Testis (tissue), 2 donors: ENCODE measurements at regions not wholly inside any gene's neighbourhood (a gene's known extent, or its start where the extent isn't known, plus 50 kb on each side); places are given as distances from the start of the nearest gene placed in this dataset.

Experiments
- CTCF ChIP-seq, 3 experiments: fragments of 450-650 bp in 2 of 3; fragments of 200-600 bp in 1 of 3; sonication (generic) in 1 of 3; IDR thresholded peaks; one replicate each; pipeline ENCODE4 v1.5.1; 2016 to 2019; ENCODE audit warnings: antibody characterized with exemption in 3 of 3, mild to moderate bottlenecking in 2 of 3, moderate library complexity in 1 of 3
- POLR2A ChIP-seq: fragments of 450-650 bp; IDR thresholded peaks from one replicate; pipeline ENCODE4 v1.6.1; 2017; ENCODE audit warnings: antibody characterized with exemption, mild to moderate bottlenecking, moderate library complexity

- TF ChIP-seq CTCF (IDR thresholded peaks at IDR 0.05) (no peak), POLR2A (no peak)
These were observed 413.0 kb upstream of the MYT1L start for GRCh38 chr2:2744107-2744506.
